ENCODE measurements at regions not wholly inside any gene's neighbourhood (a gene's known extent, or its start where the extent isn't known, plus 50 kb on each side); places are given as distances from the start of the nearest gene placed in this dataset.

DNA sequence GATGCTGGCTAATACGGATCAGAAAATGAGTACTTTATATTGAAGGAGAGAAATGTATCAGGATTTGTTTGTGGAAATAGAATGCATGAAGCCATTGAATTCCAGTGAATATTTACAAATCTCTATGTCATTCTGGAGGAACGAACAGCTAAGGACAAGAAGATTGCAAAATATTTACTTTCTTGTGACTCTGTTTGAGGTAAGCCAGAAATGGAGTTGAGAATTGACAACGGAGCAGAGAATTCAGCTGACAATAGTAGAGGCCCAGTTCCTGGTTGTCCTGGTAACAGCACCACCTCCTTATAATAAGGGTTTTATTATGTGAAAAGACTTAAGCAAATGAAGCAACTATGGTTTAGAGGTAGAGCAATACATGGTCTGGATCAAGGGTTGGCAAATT lies 349.2 kb downstream of the ADCYAP1 start:
- DNase-seq (ENCODE audit: extremely low read depth, low read depth): no peak
- TF ChIP-seq, protein P1, sequence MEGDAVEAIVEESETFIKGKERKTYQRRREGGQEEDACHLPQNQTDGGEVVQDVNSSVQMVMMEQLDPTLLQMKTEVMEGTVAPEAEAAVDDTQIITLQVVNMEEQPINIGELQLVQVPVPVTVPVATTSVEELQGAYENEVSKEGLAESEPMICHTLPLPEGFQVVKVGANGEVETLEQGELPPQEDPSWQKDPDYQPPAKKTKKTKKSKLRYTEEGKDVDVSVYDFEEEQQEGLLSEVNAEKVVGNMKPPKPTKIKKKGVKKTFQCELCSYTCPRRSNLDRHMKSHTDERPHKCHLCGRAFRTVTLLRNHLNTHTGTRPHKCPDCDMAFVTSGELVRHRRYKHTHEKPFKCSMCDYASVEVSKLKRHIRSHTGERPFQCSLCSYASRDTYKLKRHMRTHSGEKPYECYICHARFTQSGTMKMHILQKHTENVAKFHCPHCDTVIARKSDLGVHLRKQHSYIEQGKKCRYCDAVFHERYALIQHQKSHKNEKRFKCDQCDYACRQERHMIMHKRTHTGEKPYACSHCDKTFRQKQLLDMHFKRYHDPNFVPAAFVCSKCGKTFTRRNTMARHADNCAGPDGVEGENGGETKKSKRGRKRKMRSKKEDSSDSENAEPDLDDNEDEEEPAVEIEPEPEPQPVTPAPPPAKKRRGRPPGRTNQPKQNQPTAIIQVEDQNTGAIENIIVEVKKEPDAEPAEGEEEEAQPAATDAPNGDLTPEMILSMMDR (IDR thresholded peaks at IDR 0.05; ENCODE audit: low read depth, low read length): no peak

- TF ChIP-seq, protein P1 (IDR thresholded peaks at IDR 0.05; ENCODE audit: low read depth, low read length): no peak
- DNase-seq (ENCODE audit: extremely low read depth, low read depth): no peak
These were observed 356.4 kb downstream of the ADCYAP1 start for GRCh38 chr18:1261054-1261453.

DNA sequence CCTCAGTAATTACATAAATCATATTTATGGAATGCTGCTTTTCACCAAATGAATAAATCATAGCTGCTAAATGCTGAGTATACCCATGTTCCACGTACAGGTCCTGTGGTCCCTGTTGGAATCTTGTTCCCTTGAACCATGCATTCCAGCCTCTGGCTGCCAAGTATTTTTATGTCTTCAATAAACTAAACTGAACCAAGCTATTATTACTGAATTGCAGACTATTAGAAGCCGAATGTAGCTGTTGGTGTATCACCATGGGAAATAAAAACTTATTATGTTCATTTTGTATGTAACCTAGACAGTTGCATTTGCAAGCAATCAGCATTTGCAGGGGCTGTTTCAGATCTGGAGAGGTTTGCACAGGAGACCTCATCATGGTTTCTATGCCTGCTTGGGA lies 362.4 kb downstream of the ADCYAP1 start:
- TF ChIP-seq, protein P1 (IDR thresholded peaks at IDR 0.05; ENCODE audit: low read depth, low read length): no peak

GRCh38 chr18:1270081-1270480 lies 365.4 kb downstream of the ADCYAP1 start:
- TF ChIP-seq, protein P1 (IDR thresholded peaks at IDR 0.05; ENCODE audit: low read depth, low read length): no peak
- no peak for DNase-seq (ENCODE audit: extremely low read depth, low read depth)

More for the DNA sequence above, 362.4 kb downstream of the ADCYAP1 start:
- DNase-seq (ENCODE audit: extremely low read depth, low read depth): no peak

- no peak for DNase-seq (ENCODE audit: extremely low read depth, low read depth)
- TF ChIP-seq, protein P1 (IDR thresholded peaks at IDR 0.05; ENCODE audit: low read depth, low read length): no peak
These were observed 368.8 kb downstream of the ADCYAP1 start for GRCh38 chr18:1273469-1273868.

DNA sequence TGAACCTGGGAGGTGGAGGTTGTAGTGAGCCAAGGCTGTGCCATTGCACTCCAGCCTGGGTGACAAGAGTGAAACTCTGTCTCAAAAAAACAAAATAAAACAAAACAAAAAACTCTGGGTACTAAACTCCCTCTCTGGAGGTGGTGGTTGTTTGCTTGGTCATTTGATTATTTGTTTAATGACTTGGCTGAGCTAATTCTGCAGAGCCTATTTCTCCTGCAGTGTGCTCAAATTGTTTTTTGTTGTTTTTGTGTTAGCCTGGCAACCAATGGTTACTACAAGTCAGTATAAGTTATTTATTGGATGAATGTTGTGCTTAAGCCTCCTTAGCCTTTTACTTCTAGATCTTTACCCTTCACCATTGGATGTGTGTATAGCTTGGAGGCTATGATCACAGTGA lies 387.5 kb downstream of the ADCYAP1 start:
- no peak for DNase-seq (ENCODE audit: extremely low read depth, low read depth)
- TF ChIP-seq, protein P1 (IDR thresholded peaks at IDR 0.05; ENCODE audit: low read depth, low read length): no peak

- TF ChIP-seq, protein P1 (IDR thresholded peaks at IDR 0.05; ENCODE audit: low read depth, low read length): no peak
- no peak for DNase-seq (ENCODE audit: extremely low read depth, low read depth)
These were observed 389.6 kb downstream of the ADCYAP1 start for GRCh38 chr18:1294229-1294628.

All from AG09319 (cell line).